ENCODE measurements at regions not wholly inside any gene's neighbourhood (a gene's known extent, or its start where the extent isn't known, plus 50 kb on each side); places are given as distances from the start of the nearest gene placed in this dataset.
"Not testable (repeated sequence)": the region's sequence is repeated elsewhere in the genome, so short reads cannot be mapped to it uniquely, and the experiment has no call there.

- intact Hi-C loops (cut with DNase I): no loop called here
- DNase-seq (ENCODE audit: low spot score): no peak
- ATAC-seq: no peak
Observed at GRCh38 chr1:30008998-30009657, 714.3 kb downstream of the MATN1 start.

- intact Hi-C loops (cut with DNase I): no loop called here
- no peak for ATAC-seq
- DNase-seq (ENCODE audit: low spot score): no peak
Observed at GRCh38 chr1:30008372-30008997, 714.9 kb downstream of the MATN1 start.

GRCh38 chr1:30005972-30006619 is 717.3 kb downstream of the MATN1 start:
- ATAC-seq (no peak), DNase-seq (ENCODE audit: low spot score) (no peak)
- intact Hi-C loops (cut with DNase I): no loop called here

GRCh38 chr1:30001732-30002039 is 721.7 kb downstream of the MATN1 start:
- ATAC-seq: no peak
- DNase-seq (ENCODE audit: low spot score): no peak
- intact Hi-C loops (cut with DNase I): no loop called here

GRCh38 chr1:30001011-30001731 is 722.2 kb downstream of the MATN1 start:
- DNase-seq (ENCODE audit: low spot score): no peak
- intact Hi-C loops (cut with DNase I): no loop called here
- no peak for ATAC-seq

- intact Hi-C loops (cut with DNase I): no loop called here
- ATAC-seq (no peak), DNase-seq (ENCODE audit: low spot score) (no peak)
Observed at GRCh38 chr1:30000266-30000665, 723.1 kb downstream of the MATN1 start.

GRCh38 chr1:29999595-29999994 is 723.8 kb downstream of the MATN1 start:
- ATAC-seq: no peak
- DNase-seq (ENCODE audit: low spot score): no peak
- intact Hi-C loops (cut with DNase I): no loop called here

GRCh38 chr1:29998686-29999085 is 724.7 kb downstream of the MATN1 start:
- intact Hi-C loops (cut with DNase I): no loop called here
- no peak for ATAC-seq
- no peak for DNase-seq (ENCODE audit: low spot score)

- ATAC-seq; intact Hi-C loops (cut with DNase I): not testable (repeated sequence)
Observed at GRCh38 chr1:29997818-29998217, 725.6 kb downstream of the MATN1 start.

GRCh38 chr1:29993950-29994349 is 729.4 kb downstream of the MATN1 start:
- DNase-seq (ENCODE audit: low spot score) (no peak), ATAC-seq (no peak)
- intact Hi-C loops (cut with DNase I): no loop called here

More at GRCh38 chr1:29997818-29998217, 725.6 kb downstream of the MATN1 start:
- not testable (repeated sequence) for DNase-seq (ENCODE audit: low spot score)

- ATAC-seq (no peak), DNase-seq (ENCODE audit: low spot score) (no peak)
- intact Hi-C loops (cut with DNase I): no loop called here
Observed at GRCh38 chr1:29991815-29992214, 731.6 kb downstream of the MATN1 start.

- no peak for DNase-seq (ENCODE audit: low spot score)
- ATAC-seq: no peak
- intact Hi-C loops (cut with DNase I): no loop called here
Observed at GRCh38 chr1:29991025-29991424, 732.4 kb downstream of the MATN1 start.

GRCh38 chr1:29990304-29990703 is 733.1 kb downstream of the MATN1 start:
- DNase-seq (ENCODE audit: low spot score) (no peak), ATAC-seq (no peak)
- intact Hi-C loops (cut with DNase I): no loop called here

GRCh38 chr1:29986986-29987385 is 736.4 kb downstream of the MATN1 start:
- ATAC-seq: peak; percentile 62
- DNase-seq (ENCODE audit: low spot score): no peak
- intact Hi-C loops (cut with DNase I): no loop called here

- ATAC-seq (no peak), DNase-seq (ENCODE audit: low spot score) (no peak)
- intact Hi-C loops (cut with DNase I): no loop called here
Observed at GRCh38 chr1:29985606-29985945, 737.8 kb downstream of the MATN1 start.

GRCh38 chr1:29984862-29985605 is 738.4 kb downstream of the MATN1 start:
- DNase-seq (ENCODE audit: low spot score) (no peak), ATAC-seq (peak; percentile 61)
- intact Hi-C loops (cut with DNase I): no loop called here

- intact Hi-C loops (cut with DNase I): no loop called here
- no peak for ATAC-seq
- DNase-seq (ENCODE audit: low spot score): no peak
Observed at GRCh38 chr1:29984166-29984861, 739.1 kb downstream of the MATN1 start.

GRCh38 chr1:29983321-29983720 is 740.1 kb downstream of the MATN1 start:
- no peak for ATAC-seq
- no peak for DNase-seq (ENCODE audit: low spot score)
- intact Hi-C loops (cut with DNase I): no loop called here

Measured in sciatic nerve (tissue), 2 donors.